ENCODE measurements at regions not wholly inside any gene's neighbourhood (a gene's known extent, or its start where the extent isn't known, plus 50 kb on each side); places are given as distances from the start of the nearest gene placed in this dataset.
A peak's percentile ranks its signal among the peaks of the same experiment; 100 is the strongest.

DNA sequence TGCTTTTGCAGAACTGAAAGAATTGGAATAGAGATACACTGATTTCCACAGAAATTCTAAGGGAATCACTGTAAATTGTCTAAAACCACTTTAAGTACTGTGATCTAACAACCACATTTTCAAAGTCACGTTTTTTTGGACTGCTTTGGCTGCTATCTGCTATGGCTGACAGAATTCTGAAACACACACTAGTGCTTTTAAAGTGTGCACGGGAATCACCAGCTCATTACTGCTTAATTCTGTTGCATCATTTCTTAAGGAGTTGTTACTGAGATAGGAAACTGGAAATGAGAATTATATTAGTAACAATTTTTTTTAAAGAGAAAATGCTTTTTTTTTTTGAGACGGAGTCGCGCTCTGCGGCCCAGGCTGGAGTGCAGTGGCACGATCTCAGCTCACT lies 716.5 kb upstream of the NRSN1 start:
- WGBS, 2 donors = 59 to 68% methylated on average over 7 of the region's 7 CpGs

DNA sequence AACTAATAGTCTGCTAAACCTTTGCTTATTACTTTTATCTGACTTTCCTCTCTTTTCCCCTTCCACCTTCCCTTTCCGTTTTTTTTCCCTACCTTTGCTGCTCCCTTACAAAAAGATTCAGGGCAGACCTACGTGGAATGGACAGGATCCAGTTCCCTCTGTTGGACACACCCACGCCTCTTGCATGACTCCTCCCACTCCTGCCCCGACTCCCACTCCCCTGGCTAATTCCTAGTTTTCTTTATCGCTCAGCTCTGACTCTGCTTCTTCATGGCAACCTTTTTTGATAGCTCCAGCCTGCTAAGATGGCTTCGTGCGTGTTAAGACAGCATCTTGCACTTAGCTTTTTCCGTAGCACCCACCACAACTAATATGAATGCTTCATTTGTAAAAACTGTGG lies 715.6 kb upstream of the NRSN1 start:
- intact Hi-C loops (cut with DNase I) = no loop called here
- H3K27me3 ChIP-seq = no peaks in the 10 kb centered on the region
- no peak overlapping the region for H3K4me3 ChIP-seq (replicated peaks in 1 of 3)
- H3K27ac ChIP-seq = no peak overlapping the region
- H3K9me3 ChIP-seq = no peaks in the 10 kb centered on the region
- no peak for TF ChIP-seq POLR2A (IDR thresholded peaks at IDR 0.05)
- TF ChIP-seq, protein P1, sequence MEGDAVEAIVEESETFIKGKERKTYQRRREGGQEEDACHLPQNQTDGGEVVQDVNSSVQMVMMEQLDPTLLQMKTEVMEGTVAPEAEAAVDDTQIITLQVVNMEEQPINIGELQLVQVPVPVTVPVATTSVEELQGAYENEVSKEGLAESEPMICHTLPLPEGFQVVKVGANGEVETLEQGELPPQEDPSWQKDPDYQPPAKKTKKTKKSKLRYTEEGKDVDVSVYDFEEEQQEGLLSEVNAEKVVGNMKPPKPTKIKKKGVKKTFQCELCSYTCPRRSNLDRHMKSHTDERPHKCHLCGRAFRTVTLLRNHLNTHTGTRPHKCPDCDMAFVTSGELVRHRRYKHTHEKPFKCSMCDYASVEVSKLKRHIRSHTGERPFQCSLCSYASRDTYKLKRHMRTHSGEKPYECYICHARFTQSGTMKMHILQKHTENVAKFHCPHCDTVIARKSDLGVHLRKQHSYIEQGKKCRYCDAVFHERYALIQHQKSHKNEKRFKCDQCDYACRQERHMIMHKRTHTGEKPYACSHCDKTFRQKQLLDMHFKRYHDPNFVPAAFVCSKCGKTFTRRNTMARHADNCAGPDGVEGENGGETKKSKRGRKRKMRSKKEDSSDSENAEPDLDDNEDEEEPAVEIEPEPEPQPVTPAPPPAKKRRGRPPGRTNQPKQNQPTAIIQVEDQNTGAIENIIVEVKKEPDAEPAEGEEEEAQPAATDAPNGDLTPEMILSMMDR (IDR thresholded peaks at IDR 0.05) = no peak
- peaks cover 0 to 3% of the 10 kb centered on the region in 2 donors for H3K4me1 ChIP-seq
- no peaks in the 10 kb centered on the region for H3K36me3 ChIP-seq
- no peak for DNase-seq
- 95% methylated on average over 8 of the region's 8 CpGs for WGBS, 2 donors

More for the DNA sequence above, 716.5 kb upstream of the NRSN1 start:
- no peaks in the 10 kb centered on the region for H3K36me3 ChIP-seq
- H3K4me3 ChIP-seq (replicated peaks in 1 of 3) = no peak overlapping the region
- DNase-seq = no peak
- no peaks in the 10 kb centered on the region for H3K27me3 ChIP-seq
- intact Hi-C loops (cut with DNase I) = no loop called here
- no peaks in the 10 kb centered on the region for H3K9me3 ChIP-seq
- H3K27ac ChIP-seq = no peak overlapping the region
- peaks cover 0 to 3% of the 10 kb centered on the region in 2 donors for H3K4me1 ChIP-seq
- no peak for TF ChIP-seq POLR2A (IDR thresholded peaks at IDR 0.05)
- TF ChIP-seq, protein P1 (IDR thresholded peaks at IDR 0.05) = no peak

DNA sequence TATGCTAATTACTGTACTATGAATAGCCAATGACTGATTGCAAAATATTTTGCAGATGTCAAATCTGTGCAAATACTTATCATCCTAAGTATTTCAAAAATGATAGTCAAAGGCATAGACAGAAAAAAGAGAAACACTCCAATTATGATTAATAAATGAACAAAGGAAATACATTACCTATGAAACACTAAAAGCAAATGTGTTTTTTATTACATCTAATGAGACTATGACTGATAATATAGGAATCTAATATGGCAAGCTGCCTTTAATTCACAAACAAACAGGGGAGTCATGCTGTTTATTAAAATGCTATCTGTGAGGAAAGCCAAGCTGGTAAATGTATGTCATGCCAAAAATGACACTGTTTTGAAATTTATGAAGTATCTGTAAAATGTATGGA lies 713.2 kb upstream of the NRSN1 start:
- Histone ChIP-seq H3K36me3 (no peaks in the 10 kb centered on the region), H3K4me3 (replicated peaks in 1 of 3) (no peak overlapping the region), H3K9me3 (no peaks in the 10 kb centered on the region), H3K4me1 (peaks cover 0 to 3% of the 10 kb centered on the region in 2 donors), H3K27ac (no peak overlapping the region), H3K27me3 (no peaks in the 10 kb centered on the region)
- TF ChIP-seq, protein P1 (IDR thresholded peaks at IDR 0.05) = no peak
- no peak for TF ChIP-seq POLR2A (IDR thresholded peaks at IDR 0.05)
- DNase-seq = no peak
- intact Hi-C loops (cut with DNase I) = no loop called here

DNA sequence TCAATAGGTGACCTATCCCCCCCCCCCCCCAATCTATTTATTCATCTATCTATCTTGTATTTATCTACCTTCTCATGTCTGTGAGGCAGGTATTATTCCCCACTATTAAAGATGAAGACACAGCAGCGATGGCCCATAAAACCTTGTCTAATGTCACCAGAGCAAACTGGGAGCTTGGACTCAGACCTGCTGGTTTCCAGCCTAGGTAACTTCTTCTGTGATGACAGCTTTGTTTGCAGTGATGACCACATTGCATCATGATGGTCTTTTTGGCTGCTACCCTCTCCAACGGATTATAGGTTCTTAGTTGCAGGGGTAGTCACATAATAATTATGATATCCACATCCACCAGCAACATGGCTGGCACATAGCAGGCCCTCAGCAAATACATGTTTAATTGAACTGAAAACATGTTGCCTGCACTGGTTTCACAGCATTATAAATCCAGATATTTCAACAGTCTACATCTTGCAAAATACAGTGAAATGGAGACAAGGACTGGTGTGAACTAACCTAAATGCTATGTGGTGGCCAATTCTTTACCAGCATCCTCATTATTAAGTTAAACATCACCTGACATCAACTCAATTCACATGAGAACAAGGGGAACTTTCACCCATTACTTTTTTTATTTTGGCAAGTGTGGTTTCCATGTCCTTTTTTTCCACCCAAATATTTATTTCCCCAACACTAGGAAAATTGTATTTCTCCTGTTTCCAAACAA lies 712.5 kb upstream of the NRSN1 start:
- peaks cover 0 to 3% of the 10 kb centered on the region in 2 donors for H3K4me1 ChIP-seq
- H3K9me3 ChIP-seq = no peaks in the 10 kb centered on the region
- H3K27ac ChIP-seq = no peak overlapping the region
- DNase-seq = no peak
- 82 to 90% methylated on average over 2 of the region's 2 CpGs for WGBS, 2 donors
- no peaks in the 10 kb centered on the region for H3K36me3 ChIP-seq
- H3K27me3 ChIP-seq = no peaks in the 10 kb centered on the region
- no peak for TF ChIP-seq POLR2A (IDR thresholded peaks at IDR 0.05)
- TF ChIP-seq, protein P1 (IDR thresholded peaks at IDR 0.05) = no peak
- intact Hi-C loops (cut with DNase I) = no loop called here
- H3K4me3 ChIP-seq (replicated peaks in 1 of 3) = no peak overlapping the region

DNA sequence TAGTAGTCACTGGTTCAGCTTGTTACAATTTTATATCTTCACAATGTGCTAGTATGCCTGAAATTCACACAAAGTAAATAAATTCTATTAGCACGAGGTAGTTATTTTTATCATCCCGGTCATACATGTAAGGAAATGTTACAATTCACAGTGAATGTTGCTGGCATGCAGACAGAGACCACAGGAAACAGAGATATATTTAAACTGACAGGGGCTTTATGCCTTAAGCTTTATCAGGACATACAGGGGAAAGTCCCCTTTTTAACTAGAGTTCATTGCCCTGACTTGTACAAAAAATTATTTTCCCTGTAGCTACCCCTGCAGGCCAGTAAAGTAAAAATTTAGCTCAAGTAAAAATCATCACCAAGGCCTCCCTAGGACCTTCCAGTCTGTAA lies 712.0 kb upstream of the NRSN1 start:
- H3K4me1 ChIP-seq = peaks cover 0 to 3% of the 10 kb centered on the region in 2 donors
- 21 to 31% methylated on average over 2 of the region's 2 CpGs for WGBS, 2 donors
- no peaks in the 10 kb centered on the region for H3K36me3 ChIP-seq
- DNase-seq = peak in 1 of 2 donors; percentile 3
- H3K27ac ChIP-seq = no peak overlapping the region
- intact Hi-C loops (cut with DNase I) = no loop called here
- no peak overlapping the region for H3K4me3 ChIP-seq (replicated peaks in 1 of 3)
- TF ChIP-seq, protein P1 (IDR thresholded peaks at IDR 0.05) = peak in 5 of 6 experiments; percentile 18 to 77 (median 50)
- TF ChIP-seq POLR2A (IDR thresholded peaks at IDR 0.05) = no peak
- no peaks in the 10 kb centered on the region for H3K27me3 ChIP-seq
- no peaks in the 10 kb centered on the region for H3K9me3 ChIP-seq

All from thyroid gland (tissue), 4 donors.